IMR-90 (cell line): ENCODE measurements at regions not wholly inside any gene's neighbourhood (a gene's known extent, or its start where the extent isn't known, plus 50 kb on each side); places are given as distances from the start of the nearest gene placed in this dataset.

Experiments
- ATAC-seq: fragments of 200-7000 bp; cut with Tn5 transposase; 2 replicates; pipeline ENCODE4 v1.9.1; 2020; ENCODE audit warnings: low read depth, mild to moderate bottlenecking, moderate library complexity
- BruUV-seq: library from RNA; stranded (reverse); fragments of 400-500 nt; replicated peaks from 2 replicates; lab custom pipeline; 2021; lab: Mats Ljungman, UMichigan
- CTCF ChIA-PET: fragments of 300-600 bp; formaldehyde crosslinking; extraction: SDS; loops from one replicate; lab custom pipeline; 2021; ENCODE audit warnings: antibody characterized with exemption; lab: Yijun Ruan, JAX
- POLR2A ChIA-PET: fragments of 300-600 bp; sonication (Branson Sonifier 250); formaldehyde crosslinking; loops from one replicate; lab custom pipeline; 2022; ENCODE audit warnings: antibody characterized with exemption; ENCODE audit not compliant: unreplicated experiment; lab: Charles Lee
- DNase-seq: peaks from one replicate; pipeline ENCODE4 v3.0.0; 2013
- H2AFZ ChIP-seq: replicated peaks from 2 replicates; pipeline ENCODE3; 2013; ENCODE audit warnings: low read length, mild to moderate bottlenecking; ENCODE audit not compliant: poor library complexity
- H2AK5ac ChIP-seq: 2 replicates; pipeline ENCODE4 v1.6.1; 2013; ENCODE audit warnings: low read depth, low read length, inconsistent platforms
- H2AK9ac ChIP-seq: replicated peaks from 2 replicates; pipeline ENCODE3; 2013; ENCODE audit warnings: mild to moderate bottlenecking, low read depth, low read length, moderate library complexity; ENCODE audit not compliant: poor library complexity
- H2BK120ac ChIP-seq: 2 replicates; pipeline ENCODE4 v1.6.1; 2013; ENCODE audit warnings: low read depth, low read length, inconsistent platforms
- H2BK15ac ChIP-seq: 3 replicates; pipeline ENCODE4 v1.6.1; 2013; ENCODE audit warnings: low read depth, low read length, inconsistent platforms
- H2BK20ac ChIP-seq: 2 replicates; pipeline ENCODE4 v1.6.1; 2013; ENCODE audit warnings: low read depth, mild to moderate bottlenecking, inconsistent platforms, low read length, moderate library complexity
- H2BK5ac ChIP-seq: 2 replicates; pipeline ENCODE4 v1.6.1; 2013; ENCODE audit warnings: mild to moderate bottlenecking, low read depth, low read length, inconsistent platforms; ENCODE audit not compliant: poor library complexity, severe bottlenecking
- H3K14ac ChIP-seq: replicated peaks from 2 replicates; pipeline ENCODE4 v1.6.1; 2013; ENCODE audit warnings: low read depth, low read length, inconsistent platforms
- H3K18ac ChIP-seq: 2 replicates; pipeline ENCODE4 v1.6.1; 2013; ENCODE audit warnings: low read depth, low read length, control low read depth
- H3K23ac ChIP-seq: 2 replicates; pipeline ENCODE4 v1.6.1; 2013; ENCODE audit warnings: low read depth, low read length, inconsistent platforms
- H3K27ac ChIP-seq: 2 replicates; pipeline ENCODE4 v1.5.1; 2013; ENCODE audit warnings: mild to moderate bottlenecking, control low read depth, low read length; ENCODE audit not compliant: insufficient read depth
- H3K27me3 ChIP-seq: 2 replicates; pipeline ENCODE4 v1.6.1; 2013; ENCODE audit warnings: low read length; ENCODE audit not compliant: control insufficient read depth, insufficient read depth
- H3K36me3 ChIP-seq: 2 replicates; pipeline ENCODE4 v1.6.1; 2013; ENCODE audit warnings: low read length, mixed read lengths; ENCODE audit not compliant: control insufficient read depth, insufficient read depth
- H3K4ac ChIP-seq: 2 replicates; pipeline ENCODE4 v1.6.1; 2013; ENCODE audit warnings: low read depth, low read length, inconsistent platforms
- H3K4me1 ChIP-seq: 2 replicates; pipeline ENCODE4 v1.6.1; 2013; ENCODE audit warnings: low read length, mixed read lengths; ENCODE audit not compliant: control insufficient read depth, insufficient read depth
- H3K4me2 ChIP-seq: 2 replicates; pipeline ENCODE4 v1.6.1; 2013; ENCODE audit warnings: low read depth, mild to moderate bottlenecking, control low read depth, low read length, moderate library complexity
- H3K4me3 ChIP-seq: 2 replicates; pipeline ENCODE4 v1.5.1; 2013; ENCODE audit warnings: low read depth, mild to moderate bottlenecking, control low read depth, low read length, moderate library complexity; ENCODE audit not compliant: insufficient read depth
- H3K56ac ChIP-seq: 2 replicates; pipeline ENCODE4 v1.6.1; 2013; ENCODE audit warnings: low read length, inconsistent platforms; ENCODE audit not compliant: insufficient read depth; ENCODE audit errors: extremely low read depth
- H3K79me1 ChIP-seq, 2 experiments: 2 replicates each; pipeline ENCODE4 v1.6.1; 2013; ENCODE audit warnings: low read length in 2 of 2, inconsistent platforms in 1 of 2, low read depth in 1 of 2
- H3K9ac ChIP-seq: 2 replicates; pipeline ENCODE4 v1.6.1; 2013; ENCODE audit warnings: low read depth, low read length, control low read depth
- H3K9me1 ChIP-seq: 2 replicates; pipeline ENCODE4 v1.6.1; 2013; ENCODE audit warnings: low read length, inconsistent platforms; ENCODE audit not compliant: insufficient read depth
- H3K9me3 ChIP-seq: 2 replicates; pipeline ENCODE4 v1.6.1; 2013; ENCODE audit warnings: low read length; ENCODE audit not compliant: control insufficient read depth, insufficient read depth
- H4K20me1 ChIP-seq: 2 replicates; pipeline ENCODE4 v1.6.1; 2013; ENCODE audit warnings: low read length, inconsistent platforms; ENCODE audit not compliant: insufficient read depth
- H4K5ac ChIP-seq: 2 replicates; pipeline ENCODE4 v1.6.1; 2013; ENCODE audit warnings: mild to moderate bottlenecking, low read depth, low read length, control low read depth
- H4K8ac ChIP-seq, 2 experiments: 2 replicates each; pipeline ENCODE4 v1.6.1; 2013; ENCODE audit warnings: low read depth in 2 of 2, low read length in 2 of 2, control low read depth in 1 of 2, inconsistent platforms in 1 of 2
- H4K91ac ChIP-seq: 2 replicates; pipeline ENCODE4 v1.6.1; 2013; ENCODE audit warnings: low read depth, low read length, inconsistent platforms; ENCODE audit not compliant: insufficient read depth
- CEBPB ChIP-seq: IDR thresholded peaks from 2 replicates; pipeline ENCODE4 v1.6.1; 2012; ENCODE audit warnings: low read depth, low read length, improper control_type of control experiment
- POLR2A ChIP-seq: IDR thresholded peaks from 2 replicates; pipeline ENCODE4 v1.6.1; 2012; ENCODE audit warnings: mild to moderate bottlenecking, low read depth, low read length
- RAD21 ChIP-seq: IDR thresholded peaks from 2 replicates; pipeline ENCODE4 v1.6.1; 2012; ENCODE audit warnings: low read length, improper control_type of control experiment
- SMC3 ChIP-seq: fragments of 150-350 bp; IDR thresholded peaks from 2 replicates; pipeline ENCODE4 v1.6.1; 2016; ENCODE audit warnings: low read depth, mild to moderate bottlenecking, antibody characterized with exemption, low read length, moderate library complexity
- WGBS, 2 experiments: methylation state at CpG; one replicate each; pipeline versions ENCODE4 v1.1.5 to v1.1.7; 2013; ENCODE audit warnings: missing lambda C conversion rate in 2 of 2; ENCODE audit not compliant: insufficient read length in 1 of 2; ENCODE audit errors: extremely low coverage in 2 of 2; 5-methylcytosine and 5-hydroxymethylcytosine counted together
- dilution Hi-C: fragments of 300-500 bp; cut with HindIII; formaldehyde crosslinking; loops from one replicate; pipeline ENCODE4 v1.14.3; 2018; ENCODE audit warnings: low sequenced_read_pairs; ENCODE audit not compliant: unreplicated experiment
- in situ Hi-C: fragments of 300-500 bp; cut with MboI; formaldehyde crosslinking; loops from 3 replicates; pipeline ENCODE4 v1.14.3; 2019; ENCODE audit warnings: low sequenced_read_pairs, inconsistent platforms, mixed read lengths
- intact Hi-C: fragments of 100-400 bp; cut with micrococcal nuclease; formaldehyde crosslinking; loops from 2 replicates; pipeline ENCODE4 v1.10.0; 2022
- TF ChIP-seq, protein P1 (sequence below): fragments of 150-350 bp; IDR thresholded peaks from 2 replicates; pipeline ENCODE4 v1.6.1; 2016; ENCODE audit warnings: low read depth, mild to moderate bottlenecking, low read length, moderate library complexity, borderline replicate concordance

DNA sequence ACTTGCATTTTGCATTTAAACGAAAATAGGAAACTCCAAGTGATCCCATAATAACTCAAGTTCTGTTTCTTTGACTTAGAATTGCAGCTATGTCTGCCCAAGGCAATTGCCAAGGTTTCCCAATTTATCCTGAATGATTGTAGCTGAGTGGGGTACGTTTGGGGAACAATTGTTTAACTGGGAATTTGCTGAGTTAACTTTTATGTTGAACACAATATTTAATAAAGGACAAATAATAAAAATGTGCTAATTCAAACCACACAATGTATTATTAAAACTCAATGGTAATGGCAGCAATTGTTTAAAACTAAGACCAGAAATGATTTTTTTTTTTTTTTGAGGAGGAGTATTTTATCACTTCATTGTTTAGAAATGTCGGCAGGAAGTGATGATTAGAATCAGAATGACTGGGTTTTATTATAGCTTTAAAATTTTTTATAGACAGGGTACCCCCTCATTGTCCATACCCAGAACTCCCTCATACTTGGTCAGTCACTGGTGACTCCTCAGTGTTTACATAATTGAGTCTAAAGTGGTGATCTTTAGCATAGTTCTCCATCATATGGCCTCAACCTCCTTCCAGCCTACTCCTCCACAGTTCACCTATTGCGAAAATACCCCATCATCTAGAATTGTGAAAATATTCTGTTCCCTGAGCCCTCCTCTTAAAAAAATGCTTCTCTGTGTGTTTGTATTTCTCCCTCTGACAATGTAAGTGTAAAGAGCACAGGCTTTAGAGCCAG is 389.2 kb upstream of the CITED2 start:
- peak overlapping the region; percentile 88 for H3K14ac ChIP-seq
- H2BK120ac ChIP-seq, result peak overlapping the region; percentile 95
- peak overlapping the region; percentile 83; the same call in 1 of the 2 replicates for H4K5ac ChIP-seq
- H2BK20ac ChIP-seq, result peak overlapping the region; percentile 94
- no peak overlapping the region for H2AFZ ChIP-seq
- TF ChIP-seq CEBPB (peak; percentile 80), SMC3 (no peak), RAD21 (no peak), POLR2A (no peak)
- TF ChIP-seq, protein P1, sequence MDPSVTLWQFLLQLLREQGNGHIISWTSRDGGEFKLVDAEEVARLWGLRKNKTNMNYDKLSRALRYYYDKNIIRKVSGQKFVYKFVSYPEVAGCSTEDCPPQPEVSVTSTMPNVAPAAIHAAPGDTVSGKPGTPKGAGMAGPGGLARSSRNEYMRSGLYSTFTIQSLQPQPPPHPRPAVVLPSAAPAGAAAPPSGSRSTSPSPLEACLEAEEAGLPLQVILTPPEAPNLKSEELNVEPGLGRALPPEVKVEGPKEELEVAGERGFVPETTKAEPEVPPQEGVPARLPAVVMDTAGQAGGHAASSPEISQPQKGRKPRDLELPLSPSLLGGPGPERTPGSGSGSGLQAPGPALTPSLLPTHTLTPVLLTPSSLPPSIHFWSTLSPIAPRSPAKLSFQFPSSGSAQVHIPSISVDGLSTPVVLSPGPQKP, result no peak
- H3K4me3 ChIP-seq, result no peak overlapping the region
- H4K8ac ChIP-seq, result peak overlapping the region; percentile 16 to 79; a peak in 3 of 4 replicates
- H2BK15ac ChIP-seq, result peak overlapping the region; percentile 61; the same call in 2 of the 3 replicates
- peak overlapping the region; percentile 56 for H4K91ac ChIP-seq
- peak overlapping the region; percentile 67; the same call in 1 of the 2 replicates for H3K23ac ChIP-seq
- H3K36me3 ChIP-seq, result no peaks in the 10 kb centered on the region
- H3K4me2 ChIP-seq, result no peak overlapping the region
- CTCF ChIA-PET, result interaction anchor here (0.6 to 1.3 kb wide), 2 partner anchors 8 to 175 kb away, joined by 3 to 4 read pairs; no protein-coding TSS in a partner anchor
- peak overlapping the region; percentile 93 for H2BK5ac ChIP-seq
- H3K56ac ChIP-seq, result peak overlapping the region; percentile 71; the same call in 1 of the 2 replicates
- no peaks in the 10 kb centered on the region for H3K27me3 ChIP-seq
- intact Hi-C loops, result loop anchor here (2.0 to 5.0 kb wide), 4 partner anchors 166 to 774 kb away; partner anchors contain the start of gene CITED2
- no peaks in the 10 kb centered on the region for H4K20me1 ChIP-seq
- no peak for ATAC-seq
- in situ Hi-C loops, result loop anchor here (10.0 kb wide), 1 partner anchor 389 kb away; the partner anchor contains the start of gene CITED2
- peaks cover 13% of the 10 kb centered on the region for H3K4me1 ChIP-seq
- peak overlapping the region; percentile 75 for H2AK5ac ChIP-seq
- peak overlapping the region; percentile 29; the same call in 1 of the 2 replicates for H3K27ac ChIP-seq
- no peak overlapping the region for H2AK9ac ChIP-seq
- H3K4ac ChIP-seq, result peak overlapping the region; percentile 75
- H3K79me1 ChIP-seq, result 0 out of 4 replicates have a peak, but pooled peaks cover 0 to 3% of the 10 kb centered on the region in 2 experiments
- BruUV-seq, result no TSS peak
- no peak overlapping the region for H3K9ac ChIP-seq
- no CpG with 5 or more reads among the region's 4 CpGs for WGBS, 2 experiments
- H3K9me3 ChIP-seq, result no peaks in the 10 kb centered on the region
- POLR2A ChIA-PET, result interaction anchor here (0.7 to 1.4 kb wide), 2 partner anchors 36 to 390 kb away, joined by 4 to 14 read pairs; partner anchors contain the start of gene CITED2
- peak overlapping the region; percentile 93 for H3K18ac ChIP-seq
- DNase-seq, result peak; percentile 35
- dilution Hi-C loops, result no loop called here
- H3K9me1 ChIP-seq, result 0 out of 2 replicates have a peak, but pooled peaks cover 4% of the 10 kb centered on the region
